GM21367 (cell line): ENCODE measurements at regions not wholly inside any gene's neighbourhood (a gene's known extent, or its start where the extent isn't known, plus 50 kb on each side); places are given as distances from the start of the nearest gene placed in this dataset.
"Not testable (repeated sequence)": the region's sequence is repeated elsewhere in the genome, so short reads cannot be mapped to it uniquely, and the experiment has no call there.

Experiments used
- ATAC-seq: cut with Tn5 transposase; IDR thresholded peaks from one replicate; pipeline ENCODE4 v1.9.1; 2021; ENCODE audit not compliant: unreplicated experiment

GRCh38 chr10:46645110-46645509 is 66.2 kb downstream of the SYT15 start:
- ATAC-seq = not testable (repeated sequence)

- not testable (repeated sequence) for ATAC-seq
Measured at GRCh38 chr10:46646132-46646531, 67.2 kb downstream of the SYT15 start.

- not testable (repeated sequence) for ATAC-seq
Measured at GRCh38 chr10:46650967-46651366, 72.0 kb downstream of the SYT15 start.

- not testable (repeated sequence) for ATAC-seq
Measured at GRCh38 chr10:46657437-46657836, 78.5 kb downstream of the SYT15 start.

GRCh38 chr10:46660027-46660834 is 81.3 kb downstream of the SYT15 start:
- ATAC-seq = not testable (repeated sequence)

GRCh38 chr10:46660835-46661164 is 81.9 kb downstream of the SYT15 start:
- not testable (repeated sequence) for ATAC-seq

- not testable (repeated sequence) for ATAC-seq
Measured at GRCh38 chr10:46665536-46665935, 86.6 kb downstream of the SYT15 start.

GRCh38 chr10:46668357-46668997 is 89.5 kb downstream of the SYT15 start:
- ATAC-seq = not testable (repeated sequence)

GRCh38 chr10:46677836-46678435 is 99.0 kb downstream of the SYT15 start:
- not testable (repeated sequence) for ATAC-seq

GRCh38 chr10:46691397-46691796 is 112.5 kb downstream of the SYT15 start:
- ATAC-seq = not testable (repeated sequence)

- not testable (repeated sequence) for ATAC-seq
Measured at GRCh38 chr10:46693218-46693617, 114.3 kb downstream of the SYT15 start.

- ATAC-seq = not testable (repeated sequence)
Measured at GRCh38 chr10:46717264-46717663, 138.3 kb downstream of the SYT15 start.

GRCh38 chr10:46718014-46718413 is 139.1 kb downstream of the SYT15 start:
- not testable (repeated sequence) for ATAC-seq

- ATAC-seq = not testable (repeated sequence)
Measured at GRCh38 chr10:46720386-46720785, 141.5 kb downstream of the SYT15 start.

GRCh38 chr10:46720811-46721518 is 142.0 kb downstream of the SYT15 start:
- not testable (repeated sequence) for ATAC-seq

GRCh38 chr10:46724258-46724657 is 145.3 kb downstream of the SYT15 start:
- ATAC-seq = not testable (repeated sequence)

- not testable (repeated sequence) for ATAC-seq
Measured at GRCh38 chr10:46728359-46728758, 149.4 kb downstream of the SYT15 start.

GRCh38 chr10:46730729-46731128 is 151.8 kb downstream of the SYT15 start:
- ATAC-seq = not testable (repeated sequence)

- ATAC-seq = not testable (repeated sequence)
Measured at GRCh38 chr10:46733635-46734261, 154.8 kb downstream of the SYT15 start.

GRCh38 chr10:46734262-46734642 is 155.3 kb downstream of the SYT15 start:
- ATAC-seq = not testable (repeated sequence)

- ATAC-seq = not testable (repeated sequence)
Measured at GRCh38 chr10:46739919-46740318, 161.0 kb downstream of the SYT15 start.
